ENCODE measurements at regions not wholly inside any gene's neighbourhood (a gene's known extent, or its start where the extent isn't known, plus 50 kb on each side); places are given as distances from the start of the nearest gene placed in this dataset.

GRCh38 chr9:10690546-10690945 is 77.7 kb upstream of the PTPRD start:
- no peaks in the 10 kb centered on the region for H3K4me1 ChIP-seq (ENCODE audit: insufficient read depth, low read length)
- no peaks in the 10 kb centered on the region for H4K20me1 ChIP-seq (ENCODE audit: insufficient read depth, low read length)
- H3K36me3 ChIP-seq (ENCODE audit: insufficient read depth, low read length): no peaks in the 10 kb centered on the region
- H3K4me2 ChIP-seq (ENCODE audit: insufficient read depth, low read length): no peak overlapping the region
- no peak for TF ChIP-seq CTCF (IDR thresholded peaks at IDR 0.05; ENCODE audit: borderline replicate concordance, extremely low read depth, low read length, poor library complexity, severe bottlenecking)
- no peak for TF ChIP-seq EZH2 (IDR thresholded peaks at IDR 0.05; ENCODE audit: borderline replicate concordance, low read depth, low read length, severe bottlenecking)
- no peaks in the 10 kb centered on the region for H3K27me3 ChIP-seq (ENCODE audit: insufficient read depth, low read length, poor library complexity)
- H3K79me2 ChIP-seq (ENCODE audit: insufficient read depth, low read length): no peaks in the 10 kb centered on the region
- no peaks in the 10 kb centered on the region for H3K9me3 ChIP-seq (ENCODE audit: insufficient read depth, low read length, severe bottlenecking)
- no peak overlapping the region for H3K4me3 ChIP-seq (ENCODE audit: low read depth in 1 of 2, low read length in 2 of 2)
- no peak overlapping the region for H3K9ac ChIP-seq (ENCODE audit: low read depth, low read length)
- H3K27ac ChIP-seq (ENCODE audit: low read length): no peak overlapping the region
- no peak overlapping the region for H2AFZ ChIP-seq (ENCODE audit: low read depth, low read length)
- DNase-seq (no peak), ATAC-seq (ENCODE audit: insufficient read depth, low read depth) (no peak)

- Histone ChIP-seq H3K4me1 (ENCODE audit: insufficient read depth, low read length) (no peaks in the 10 kb centered on the region), H3K27ac (ENCODE audit: low read length) (no peak overlapping the region), H3K9ac (ENCODE audit: low read depth, low read length) (no peak overlapping the region), H2AFZ (ENCODE audit: low read depth, low read length) (no peak overlapping the region), H3K4me3 (ENCODE audit: low read depth in 1 of 2, low read length in 2 of 2) (no peak overlapping the region), H3K79me2 (ENCODE audit: insufficient read depth, low read length) (no peaks in the 10 kb centered on the region), H3K27me3 (ENCODE audit: insufficient read depth, low read length, poor library complexity) (no peaks in the 10 kb centered on the region), H4K20me1 (ENCODE audit: insufficient read depth, low read length) (no peaks in the 10 kb centered on the region), H3K4me2 (ENCODE audit: insufficient read depth, low read length) (no peak overlapping the region), H3K9me3 (ENCODE audit: insufficient read depth, low read length, severe bottlenecking) (no peaks in the 10 kb centered on the region), H3K36me3 (ENCODE audit: insufficient read depth, low read length) (no peaks in the 10 kb centered on the region)
- TF ChIP-seq CTCF (IDR thresholded peaks at IDR 0.05; ENCODE audit: borderline replicate concordance, extremely low read depth, low read length, poor library complexity, severe bottlenecking) (no peak), EZH2 (IDR thresholded peaks at IDR 0.05; ENCODE audit: borderline replicate concordance, low read depth, low read length, severe bottlenecking) (no peak)
- no peak for DNase-seq
- no peak for ATAC-seq (ENCODE audit: insufficient read depth, low read depth)
These were observed 84.2 kb upstream of the PTPRD start for GRCh38 chr9:10697044-10697443.

GRCh38 chr9:10700291-10700690 is 87.5 kb upstream of the PTPRD start:
- Histone ChIP-seq H4K20me1 (ENCODE audit: insufficient read depth, low read length) (no peaks in the 10 kb centered on the region), H3K9me3 (ENCODE audit: insufficient read depth, low read length, severe bottlenecking) (no peaks in the 10 kb centered on the region), H3K4me3 (ENCODE audit: low read depth in 1 of 2, low read length in 2 of 2) (no peak overlapping the region), H3K27me3 (ENCODE audit: insufficient read depth, low read length, poor library complexity) (no peaks in the 10 kb centered on the region), H3K4me1 (ENCODE audit: insufficient read depth, low read length) (no peaks in the 10 kb centered on the region), H3K4me2 (ENCODE audit: insufficient read depth, low read length) (no peak overlapping the region), H3K36me3 (ENCODE audit: insufficient read depth, low read length) (no peaks in the 10 kb centered on the region), H3K27ac (ENCODE audit: low read length) (no peak overlapping the region), H3K9ac (ENCODE audit: low read depth, low read length) (no peak overlapping the region), H2AFZ (ENCODE audit: low read depth, low read length) (no peak overlapping the region), H3K79me2 (ENCODE audit: insufficient read depth, low read length) (no peaks in the 10 kb centered on the region)
- DNase-seq: no peak
- no peak for TF ChIP-seq CTCF (IDR thresholded peaks at IDR 0.05; ENCODE audit: borderline replicate concordance, extremely low read depth, low read length, poor library complexity, severe bottlenecking)
- no peak for TF ChIP-seq EZH2 (IDR thresholded peaks at IDR 0.05; ENCODE audit: borderline replicate concordance, low read depth, low read length, severe bottlenecking)
- ATAC-seq (ENCODE audit: insufficient read depth, low read depth): no peak

- no peak for DNase-seq
- Histone ChIP-seq H3K4me2 (ENCODE audit: insufficient read depth, low read length) (no peak overlapping the region), H3K4me3 (ENCODE audit: low read depth in 1 of 2, low read length in 2 of 2) (no peak overlapping the region), H3K27me3 (ENCODE audit: insufficient read depth, low read length, poor library complexity) (no peaks in the 10 kb centered on the region), H2AFZ (ENCODE audit: low read depth, low read length) (no peak overlapping the region), H4K20me1 (ENCODE audit: insufficient read depth, low read length) (no peaks in the 10 kb centered on the region), H3K4me1 (ENCODE audit: insufficient read depth, low read length) (no peaks in the 10 kb centered on the region), H3K36me3 (ENCODE audit: insufficient read depth, low read length) (no peaks in the 10 kb centered on the region), H3K79me2 (ENCODE audit: insufficient read depth, low read length) (no peaks in the 10 kb centered on the region), H3K27ac (ENCODE audit: low read length) (no peak overlapping the region), H3K9me3 (ENCODE audit: insufficient read depth, low read length, severe bottlenecking) (no peaks in the 10 kb centered on the region), H3K9ac (ENCODE audit: low read depth, low read length) (no peak overlapping the region)
- no peak for ATAC-seq (ENCODE audit: insufficient read depth, low read depth)
- TF ChIP-seq EZH2 (IDR thresholded peaks at IDR 0.05; ENCODE audit: borderline replicate concordance, low read depth, low read length, severe bottlenecking) (no peak), CTCF (IDR thresholded peaks at IDR 0.05; ENCODE audit: borderline replicate concordance, extremely low read depth, low read length, poor library complexity, severe bottlenecking) (no peak)
These were observed 88.1 kb upstream of the PTPRD start for GRCh38 chr9:10700915-10701314.
